KMS-11 (cell line): ENCODE measurements at regions not wholly inside any gene's neighbourhood (a gene's known extent, or its start where the extent isn't known, plus 50 kb on each side); places are given as distances from the start of the nearest gene placed in this dataset.

Source experiments
- H2AFZ ChIP-seq: fragments of 200-600 bp; sonication (generic); 2 replicates; pipeline ENCODE4 v1.6.1; 2016; ENCODE audit warnings: antibody characterized with exemption, mixed run types, low read depth
- H3K27ac ChIP-seq: fragments of 200-600 bp; sonication (generic); 2 replicates; pipeline ENCODE4 v1.6.1; 2016; ENCODE audit warnings: mild to moderate bottlenecking, mixed run types
- H3K27me3 ChIP-seq: fragments of 200-600 bp; sonication (generic); 2 replicates; pipeline ENCODE4 v1.6.1; 2017; ENCODE audit warnings: mild to moderate bottlenecking, low read depth, mixed run types, moderate library complexity; ENCODE audit not compliant: insufficient read depth
- H3K36me3 ChIP-seq: fragments of 200-600 bp; sonication (generic); 2 replicates; pipeline ENCODE4 v1.6.1; 2017; ENCODE audit warnings: mild to moderate bottlenecking, mixed run types; ENCODE audit not compliant: insufficient read depth
- H3K4me1 ChIP-seq: fragments of 200-600 bp; sonication (generic); 2 replicates; pipeline ENCODE4 v1.6.1; 2016; ENCODE audit warnings: mild to moderate bottlenecking, low read depth, mixed run types; ENCODE audit not compliant: poor library complexity, severe bottlenecking
- H3K4me2 ChIP-seq: fragments of 200-600 bp; sonication (generic); 2 replicates; pipeline ENCODE4 v1.7.0; 2016; ENCODE audit warnings: mild to moderate bottlenecking, mixed run types
- H3K4me3 ChIP-seq: fragments of 200-600 bp; sonication (generic); IDR thresholded peaks from 2 replicates; pipeline ENCODE4 v1.6.1; 2017; ENCODE audit warnings: low read depth, low read length, mixed read lengths; ENCODE audit not compliant: insufficient read depth
- H3K79me2 ChIP-seq: fragments of 200-600 bp; sonication (generic); 2 replicates; pipeline ENCODE4 v1.6.1; 2016; ENCODE audit warnings: low read depth, mixed run types; ENCODE audit not compliant: insufficient read depth
- H3K9ac ChIP-seq: fragments of 200-600 bp; sonication (generic); 2 replicates; pipeline ENCODE4 v1.6.1; 2016; ENCODE audit warnings: mild to moderate bottlenecking, mixed run types
- H4K20me1 ChIP-seq: fragments of 200-600 bp; sonication (generic); 2 replicates; pipeline ENCODE4 v1.6.1; 2016; ENCODE audit warnings: mild to moderate bottlenecking, mixed run types; ENCODE audit not compliant: insufficient read depth
- TF ChIP-seq, protein P1 (sequence below): fragments of 200-600 bp; sonication (generic); conservative IDR thresholded peaks from 2 replicates; pipeline ENCODE4 v1.6.1; 2017; ENCODE audit warnings: low read depth, mild to moderate bottlenecking, antibody characterized with exemption, low read length, moderate library complexity, mixed read lengths

DNA sequence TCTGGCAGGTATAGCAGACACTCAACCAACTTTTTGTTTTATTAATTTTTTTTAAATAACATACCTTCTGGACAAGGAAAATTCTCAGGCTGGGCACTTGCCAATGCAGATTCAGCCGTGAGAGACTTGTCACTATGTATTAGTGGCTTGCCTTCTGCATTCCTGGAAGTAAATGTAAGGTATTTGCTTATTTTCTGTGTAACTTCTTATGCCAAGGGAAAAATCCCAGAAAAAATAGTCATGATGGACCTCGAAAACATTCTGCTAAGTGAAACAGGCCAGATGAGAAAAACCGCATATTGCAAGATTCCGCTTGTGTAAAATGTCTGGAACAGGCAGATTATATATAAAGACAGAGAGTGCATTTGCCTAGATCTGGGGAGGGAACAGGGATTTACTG is 260.3 kb upstream of the DAPK1 start:
- Histone ChIP-seq H3K79me2 (no peaks in the 10 kb centered on the region), H2AFZ (no peak overlapping the region), H3K9ac (no peak overlapping the region), H3K27ac (no peak overlapping the region), H3K27me3 (no peaks in the 10 kb centered on the region), H4K20me1 (no peaks in the 10 kb centered on the region), H3K4me2 (no peak overlapping the region), H3K4me1 (no peaks in the 10 kb centered on the region), H3K36me3 (no peaks in the 10 kb centered on the region), H3K4me3 (no peak overlapping the region)
- TF ChIP-seq, protein P1, sequence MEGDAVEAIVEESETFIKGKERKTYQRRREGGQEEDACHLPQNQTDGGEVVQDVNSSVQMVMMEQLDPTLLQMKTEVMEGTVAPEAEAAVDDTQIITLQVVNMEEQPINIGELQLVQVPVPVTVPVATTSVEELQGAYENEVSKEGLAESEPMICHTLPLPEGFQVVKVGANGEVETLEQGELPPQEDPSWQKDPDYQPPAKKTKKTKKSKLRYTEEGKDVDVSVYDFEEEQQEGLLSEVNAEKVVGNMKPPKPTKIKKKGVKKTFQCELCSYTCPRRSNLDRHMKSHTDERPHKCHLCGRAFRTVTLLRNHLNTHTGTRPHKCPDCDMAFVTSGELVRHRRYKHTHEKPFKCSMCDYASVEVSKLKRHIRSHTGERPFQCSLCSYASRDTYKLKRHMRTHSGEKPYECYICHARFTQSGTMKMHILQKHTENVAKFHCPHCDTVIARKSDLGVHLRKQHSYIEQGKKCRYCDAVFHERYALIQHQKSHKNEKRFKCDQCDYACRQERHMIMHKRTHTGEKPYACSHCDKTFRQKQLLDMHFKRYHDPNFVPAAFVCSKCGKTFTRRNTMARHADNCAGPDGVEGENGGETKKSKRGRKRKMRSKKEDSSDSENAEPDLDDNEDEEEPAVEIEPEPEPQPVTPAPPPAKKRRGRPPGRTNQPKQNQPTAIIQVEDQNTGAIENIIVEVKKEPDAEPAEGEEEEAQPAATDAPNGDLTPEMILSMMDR, result no peak

DNA sequence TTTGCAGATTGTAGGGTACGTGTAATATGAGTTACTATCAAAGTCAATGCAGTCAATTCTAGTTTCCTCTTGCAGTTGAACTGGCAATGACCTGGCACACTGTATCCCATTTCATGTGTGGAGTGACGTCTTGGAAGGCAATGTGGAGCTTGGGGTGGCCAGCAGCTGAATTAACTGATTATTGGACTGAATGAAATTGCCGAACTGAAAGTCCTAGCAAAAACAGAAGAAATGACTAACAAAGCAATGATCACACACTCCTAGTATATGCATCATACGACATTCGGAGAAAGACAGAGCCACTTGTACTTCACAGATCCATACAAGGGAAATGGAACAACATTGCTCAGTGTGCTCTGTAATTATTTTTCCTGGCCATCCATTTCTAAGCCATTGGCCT is 259.1 kb upstream of the DAPK1 start:
- TF ChIP-seq, protein P1, result no peak
- Histone ChIP-seq H3K79me2 (no peaks in the 10 kb centered on the region), H4K20me1 (no peaks in the 10 kb centered on the region), H3K27ac (no peak overlapping the region), H2AFZ (no peak overlapping the region), H3K4me1 (no peaks in the 10 kb centered on the region), H3K4me3 (no peak overlapping the region), H3K9ac (no peak overlapping the region), H3K27me3 (no peaks in the 10 kb centered on the region), H3K36me3 (no peaks in the 10 kb centered on the region), H3K4me2 (no peak overlapping the region)

DNA sequence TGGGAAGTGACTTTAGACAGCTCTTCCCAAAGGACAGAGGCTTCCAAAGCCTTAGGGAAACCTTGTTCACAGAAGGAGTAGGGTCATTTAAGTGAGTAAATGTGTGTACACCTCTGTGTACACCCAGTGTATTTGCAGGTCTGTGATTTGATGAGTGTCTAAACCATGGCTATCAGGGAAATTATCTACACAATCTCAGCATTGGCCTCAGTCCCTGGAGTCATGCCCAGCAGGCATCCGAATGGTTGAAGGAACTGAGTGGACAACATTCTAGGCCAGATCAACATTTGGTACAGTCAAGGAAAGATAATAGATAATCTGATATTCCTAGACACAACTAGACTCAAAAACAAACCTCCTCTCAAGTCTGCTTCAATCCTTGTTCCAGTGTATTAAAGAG is 258.4 kb upstream of the DAPK1 start:
- TF ChIP-seq, protein P1, result no peak
- Histone ChIP-seq H3K27ac (no peak overlapping the region), H3K27me3 (no peaks in the 10 kb centered on the region), H3K4me1 (no peaks in the 10 kb centered on the region), H4K20me1 (no peaks in the 10 kb centered on the region), H3K4me2 (no peak overlapping the region), H3K9ac (no peak overlapping the region), H3K4me3 (no peak overlapping the region), H2AFZ (no peak overlapping the region), H3K36me3 (no peaks in the 10 kb centered on the region), H3K79me2 (no peaks in the 10 kb centered on the region)

GRCh38 chr9:87243602-87244001 is 254.1 kb upstream of the DAPK1 start:
- Histone ChIP-seq H3K36me3 (no peaks in the 10 kb centered on the region), H3K4me1 (no peaks in the 10 kb centered on the region), H3K79me2 (no peaks in the 10 kb centered on the region), H3K27me3 (no peaks in the 10 kb centered on the region), H3K4me3 (no peak overlapping the region), H3K4me2 (no peak overlapping the region), H4K20me1 (no peaks in the 10 kb centered on the region), H2AFZ (no peak overlapping the region), H3K9ac (no peak overlapping the region), H3K27ac (no peak overlapping the region)
- TF ChIP-seq, protein P1, result no peak

DNA sequence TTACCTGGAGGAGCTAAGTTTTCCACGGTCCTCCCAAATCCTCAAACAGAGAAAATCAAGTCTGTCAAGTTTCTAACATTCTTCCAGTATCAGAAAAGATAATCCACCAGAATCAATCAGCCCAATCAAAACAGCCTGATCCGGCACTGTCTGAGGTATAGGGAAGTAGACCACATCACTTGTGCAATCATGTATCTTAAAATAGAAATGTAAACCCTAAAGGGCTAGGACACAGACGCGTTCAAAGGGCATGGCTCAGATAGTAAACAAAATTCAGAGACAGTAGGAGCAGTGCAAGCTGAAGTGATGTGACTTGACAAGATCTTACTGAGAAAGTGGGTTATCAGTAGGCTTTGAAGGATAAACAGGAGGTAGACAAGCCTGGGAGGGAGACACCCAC is 252.4 kb upstream of the DAPK1 start:
- H3K4me2 ChIP-seq, result no peak overlapping the region
- TF ChIP-seq, protein P1, result no peak
- no peaks in the 10 kb centered on the region for H3K4me1 ChIP-seq
- no peak overlapping the region for H2AFZ ChIP-seq
- no peak overlapping the region for H3K27ac ChIP-seq
- H4K20me1 ChIP-seq, result no peaks in the 10 kb centered on the region
- no peaks in the 10 kb centered on the region for H3K36me3 ChIP-seq
- H3K4me3 ChIP-seq, result no peak overlapping the region
- no peaks in the 10 kb centered on the region for H3K79me2 ChIP-seq
- no peak overlapping the region for H3K9ac ChIP-seq
- H3K27me3 ChIP-seq, result no peaks in the 10 kb centered on the region
